Heart right ventricle (tissue), 16 donors: ENCODE measurements at regions not wholly inside any gene's neighbourhood (a gene's known extent, or its start where the extent isn't known, plus 50 kb on each side); places are given as distances from the start of the nearest gene placed in this dataset.

Experiments used
- ATAC-seq, 8 donors: fragments of 200-7000 bp; cut with Tn5 transposase; one replicate each; pipeline ENCODE4 v1.9.1; 2020; ENCODE audit warnings: mild to moderate bottlenecking in 8 of 8, moderate library complexity in 8 of 8, moderate number of reproducible peaks in 1 of 8
- DNase-seq, 2 donors: peaks; one replicate each; pipeline ENCODE4 v3.0.0-alpha.2; 2020
- H3K27ac ChIP-seq, 10 donors: fragments of 200-600 bp; sonication (generic) in 2 of 10; one replicate each; pipeline versions ENCODE4 v1.5.0 to v1.8.0; 2020 to 2022; ENCODE audit warnings: mild to moderate bottlenecking in 3 of 10
- H3K27me3 ChIP-seq, 7 donors: fragments of 200-600 bp; one replicate each; pipeline ENCODE4 v1.8.0; 2021 to 2022; ENCODE audit warnings: mild to moderate bottlenecking in 2 of 7
- H3K36me3 ChIP-seq, 9 donors: fragments of 200-600 bp; sonication (generic) in 1 of 9; one replicate each; pipeline versions ENCODE4 v1.5.0 to v1.8.0; 2020 to 2022; ENCODE audit warnings: mild to moderate bottlenecking in 2 of 9
- H3K4me1 ChIP-seq, 9 donors: fragments of 200-600 bp; sonication (generic) in 1 of 9; one replicate each; pipeline versions ENCODE4 v1.5.0 to v1.8.0; 2020 to 2022; ENCODE audit warnings: mild to moderate bottlenecking in 4 of 9
- H3K4me3 ChIP-seq, 10 donors: fragments of 200-600 bp; sonication (generic) in 2 of 10; one replicate each; pipeline versions ENCODE4 v1.5.0 to v1.8.0; 2020 to 2022; ENCODE audit warnings: mild to moderate bottlenecking in 7 of 10, moderate library complexity in 2 of 10
- H3K9me3 ChIP-seq, 11 donors: fragments of 200-600 bp in 10 of 11; sonication (generic) in 2 of 11; one replicate each; pipeline versions ENCODE4 v1.5.0 to v1.8.0; 2013 to 2022; ENCODE audit warnings: mild to moderate bottlenecking in 2 of 11, control low read depth in 1 of 11, moderate library complexity in 1 of 11
- CTCF ChIP-seq, 9 donors: fragments of 200-600 bp; sonication (generic) in 2 of 9; IDR thresholded peaks; one replicate each; pipeline versions ENCODE4 v1.5.0 to v1.8.0; 2021 to 2022; ENCODE audit warnings: antibody characterized with exemption in 9 of 9, mild to moderate bottlenecking in 5 of 9, moderate library complexity in 1 of 9
- WGBS, 2 donors: extraction: QIAGEN DNeasy Blood & Tissue Kit; methylation state at CpG; one replicate each; pipeline ENCODE4 v1.1.7; 2013; ENCODE audit warnings: inconsistent platforms in 1 of 2; 5-methylcytosine and 5-hydroxymethylcytosine counted together
- intact Hi-C, 10 donors: fragments of 100-400 bp; cut with DNase I; formaldehyde crosslinking; loops; one replicate each; pipeline versions ENCODE4 v1.11.1 to v1.14.2; 2022
- donor health status: Arrhythmogenic right ventricular cardiomyopathy.
- donor health status: ischemic (EF 13 %, LVEDD 7.1; RV severe dilation, severe dysfunction).
- donor health status: healthy with polysubstance abuse.
- donor health status: DM: no; HTN: yes; CAD: no.
- donor health status: DM: no; HTN: no; CAD: no.
- donor health status: ischemic (EF 25% LVEDD 6.9; RV normal size, moderate dysfunction).
- donor health status: ischemic (EF 25% LVEDD 5.7; RV mildly dilated, moderate dysfunction).
- donor health status: healthy.
- donor health status: DM: yes; HTN: yes; CAD: no.
- donor health status: Ischemic cardiomyopathy.
- donor health status: ischemic (EF 35%, LVEDD 5.7; RV mildly dilated, moderate dysfunction).
- donor health status: nonischemic (EF 11% LVEDD 7.7; RV severe dilation, severe dysfunction).
- donor health status: DM: yes; HTN: yes; CAD: no.
- donor health status: PGD.
- donor health status: ischemic (EF 29% LVEDD 5.4; RV normal size, mild dysfunction).
- donor health status: nonischemic (EF 23%, LVEDD 6.1; RV moderate dilation, normal function).

- DNase-seq (no peak), ATAC-seq (no peak)
Measured at GRCh38 chr16:62974424-62974823, 938.2 kb upstream of the CDH8 start.

GRCh38 chr16:62970851-62971250 lies 934.6 kb upstream of the CDH8 start:
- Histone ChIP-seq H3K9me3 (no peaks in the 10 kb centered on the region), H3K36me3 (no peaks in the 10 kb centered on the region), H3K4me3 (no peak overlapping the region), H3K4me1 (no peaks in the 10 kb centered on the region), H3K27me3 (no peaks in the 10 kb centered on the region), H3K27ac (no peak overlapping the region)
- DNase-seq (no peak), ATAC-seq (peak in 1 of 8 donors; percentile 48)
- intact Hi-C loops = no loop called here
- no peak for TF ChIP-seq CTCF (IDR thresholded peaks at IDR 0.05)

More at GRCh38 chr16:62974424-62974823, 938.2 kb upstream of the CDH8 start:
- intact Hi-C loops = no loop called here
- TF ChIP-seq CTCF (IDR thresholded peaks at IDR 0.05) = no peak
- Histone ChIP-seq H3K27me3 (no peaks in the 10 kb centered on the region), H3K36me3 (no peaks in the 10 kb centered on the region), H3K27ac (no peak overlapping the region), H3K4me1 (no peaks in the 10 kb centered on the region), H3K9me3 (no peaks in the 10 kb centered on the region), H3K4me3 (no peak overlapping the region)
- 65 to 83% methylated on average over 1 of the region's 1 CpG for WGBS, 2 donors

GRCh38 chr16:62969711-62970318 lies 933.6 kb upstream of the CDH8 start:
- TF ChIP-seq CTCF (IDR thresholded peaks at IDR 0.05) = no peak
- Histone ChIP-seq H3K36me3 (no peaks in the 10 kb centered on the region), H3K9me3 (no peaks in the 10 kb centered on the region), H3K4me3 (no peak overlapping the region), H3K27ac (no peak overlapping the region), H3K27me3 (no peaks in the 10 kb centered on the region), H3K4me1 (no peaks in the 10 kb centered on the region)
- intact Hi-C loops = no loop called here
- DNase-seq = no peak
- ATAC-seq = no peak

- no peaks in the 10 kb centered on the region for H3K4me1 ChIP-seq
- H3K27me3 ChIP-seq = no peaks in the 10 kb centered on the region
- no peak for DNase-seq
- no peaks in the 10 kb centered on the region for H3K36me3 ChIP-seq
- H3K9me3 ChIP-seq = no peaks in the 10 kb centered on the region
- WGBS, 2 donors = 86 to 89% methylated on average over 2 of the region's 2 CpGs
- intact Hi-C loops = no loop called here
- no peak for TF ChIP-seq CTCF (IDR thresholded peaks at IDR 0.05)
- H3K27ac ChIP-seq = no peak overlapping the region
- no peak overlapping the region for H3K4me3 ChIP-seq
- ATAC-seq = no peak
Measured at GRCh38 chr16:62967611-62968010, 931.4 kb upstream of the CDH8 start.
